H7 (cell line): ENCODE measurements at regions not wholly inside any gene's neighbourhood (a gene's known extent, or its start where the extent isn't known, plus 50 kb on each side); places are given as distances from the start of the nearest gene placed in this dataset.
"Not testable (repeated sequence)": the region's sequence is repeated elsewhere in the genome, so short reads cannot be mapped to it uniquely, and the experiment has no call there.

Experiments
- DNase-seq: peaks from one replicate; pipeline ENCODE4 v3.0.0; 2012
- H3K27me3 ChIP-seq: 2 replicates; pipeline ENCODE4 v1.6.0; 2011; ENCODE audit warnings: mild to moderate bottlenecking, low read length; ENCODE audit not compliant: control insufficient read depth, insufficient read depth
- H3K36me3 ChIP-seq: replicated peaks from 2 replicates; pipeline ENCODE4 v1.5.1; 2011; ENCODE audit warnings: low read length; ENCODE audit not compliant: control insufficient read depth, insufficient read depth
- H3K4me3 ChIP-seq: 2 replicates; pipeline ENCODE4 v1.5.1; 2011; ENCODE audit warnings: low read depth, mild to moderate bottlenecking, control low read depth, low read length, moderate library complexity; ENCODE audit not compliant: insufficient read depth

DNA sequence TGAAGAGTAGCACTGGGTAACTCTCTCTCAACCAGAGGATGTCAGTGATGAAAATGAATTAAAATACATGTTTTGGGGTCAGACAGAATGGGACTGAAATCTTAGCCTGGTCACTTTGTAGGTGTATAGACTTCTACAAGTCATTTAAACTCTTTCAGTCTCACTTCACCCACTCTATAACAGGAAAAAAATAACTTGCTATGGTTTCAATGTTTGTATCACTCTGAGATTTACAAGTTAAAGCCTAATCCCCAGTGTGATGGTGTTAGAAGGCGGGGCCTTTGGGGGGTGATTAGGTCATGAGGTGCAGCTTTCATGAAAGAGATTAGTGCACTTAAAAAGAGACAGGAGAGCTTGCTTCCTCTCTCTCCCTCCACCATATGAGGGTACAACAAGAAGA lies 134.8 kb downstream of the INHBA start:
- Histone ChIP-seq H3K27me3 (no peaks in the 10 kb centered on the region), H3K4me3 (no peak overlapping the region), H3K36me3 (no peaks in the 10 kb centered on the region)
- DNase-seq: no peak

DNA sequence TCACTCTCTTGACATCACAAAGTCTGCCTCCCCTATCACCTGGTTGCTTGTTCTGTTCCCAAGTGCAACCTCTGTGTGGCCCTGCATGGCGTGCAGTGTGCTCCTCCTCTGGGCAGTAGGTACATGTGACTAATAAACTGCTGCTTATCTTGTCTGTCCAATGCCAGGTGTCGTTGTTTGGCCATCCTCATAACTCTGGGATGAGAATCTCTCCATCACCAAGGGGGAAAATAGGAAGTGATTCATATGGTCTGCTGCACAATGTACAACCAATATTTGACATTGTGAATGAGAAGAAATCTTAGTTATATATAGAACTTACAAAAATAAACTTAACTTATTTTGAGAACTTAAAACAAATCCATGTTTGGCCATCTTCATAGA lies 135.2 kb downstream of the INHBA start:
- no peak overlapping the region for H3K4me3 ChIP-seq
- no peak for DNase-seq
- H3K36me3 ChIP-seq: no peaks in the 10 kb centered on the region
- H3K27me3 ChIP-seq: no peaks in the 10 kb centered on the region

GRCh38 chr7:41567031-41567730 lies 135.7 kb downstream of the INHBA start:
- no peak overlapping the region for H3K4me3 ChIP-seq
- DNase-seq: no peak
- H3K27me3 ChIP-seq: no peaks in the 10 kb centered on the region
- H3K36me3 ChIP-seq: no peaks in the 10 kb centered on the region

- DNase-seq: no peak
- Histone ChIP-seq H3K4me3 (no peak overlapping the region), H3K27me3 (no peaks in the 10 kb centered on the region), H3K36me3 (no peaks in the 10 kb centered on the region)
Measured at GRCh38 chr7:41566581-41566980, 136.3 kb downstream of the INHBA start.

GRCh38 chr7:41565655-41566054 lies 137.2 kb downstream of the INHBA start:
- H3K4me3 ChIP-seq: no peak overlapping the region
- no peaks in the 10 kb centered on the region for H3K36me3 ChIP-seq
- H3K27me3 ChIP-seq: no peaks in the 10 kb centered on the region
- DNase-seq: no peak

GRCh38 chr7:41559426-41559825 lies 143.5 kb downstream of the INHBA start:
- DNase-seq: no peak
- H3K27me3 ChIP-seq: no peaks in the 10 kb centered on the region
- H3K36me3 ChIP-seq: no peaks in the 10 kb centered on the region
- no peak overlapping the region for H3K4me3 ChIP-seq

GRCh38 chr7:41554481-41554880 lies 148.4 kb downstream of the INHBA start:
- Histone ChIP-seq H3K4me3 (no peak overlapping the region), H3K36me3 (no peaks in the 10 kb centered on the region), H3K27me3 (no peaks in the 10 kb centered on the region)
- no peak for DNase-seq

DNA sequence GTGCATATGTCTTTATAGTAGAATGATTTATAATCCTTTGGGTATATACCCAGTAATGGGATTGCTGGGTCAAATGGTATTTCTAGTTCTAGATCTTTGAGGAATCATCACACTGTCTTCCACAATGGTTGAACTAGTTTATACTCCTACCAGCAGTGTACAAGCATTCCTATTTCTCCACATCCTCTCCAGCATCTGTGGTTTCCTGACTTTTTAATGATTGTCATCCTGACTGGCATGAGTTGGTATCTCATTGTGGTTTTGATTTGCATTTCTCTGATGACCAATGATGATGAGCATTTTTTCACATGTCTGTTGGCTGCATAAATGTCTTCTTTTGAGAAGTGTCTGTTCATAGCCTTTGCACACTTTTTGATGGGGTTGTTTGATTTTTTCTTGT lies 152.8 kb downstream of the INHBA start:
- not testable (repeated sequence) for H3K27me3 ChIP-seq, H3K4me3 ChIP-seq

DNA sequence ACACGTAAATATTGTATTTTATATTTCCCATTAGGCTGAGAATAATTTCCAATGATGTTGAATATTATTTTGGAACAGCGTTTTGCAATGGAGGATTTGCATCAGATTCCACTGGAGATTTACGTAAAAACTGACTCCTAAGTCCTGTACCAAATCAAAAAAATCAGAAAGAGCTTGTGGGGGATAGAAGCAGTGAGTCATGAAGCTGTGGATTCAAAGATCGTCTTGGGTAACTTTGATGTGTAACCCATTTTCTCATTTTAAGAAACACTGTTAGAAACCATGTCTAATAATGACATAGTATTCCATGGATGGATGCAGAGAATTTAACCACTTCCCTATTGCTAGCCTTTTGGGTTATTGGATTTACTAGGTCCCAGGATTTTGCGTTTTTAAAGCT lies 158.6 kb downstream of the INHBA start:
- no peaks in the 10 kb centered on the region for H3K27me3 ChIP-seq
- H3K36me3 ChIP-seq: no peaks in the 10 kb centered on the region
- H3K4me3 ChIP-seq: no peak overlapping the region
- no peak for DNase-seq

More for the DNA sequence above, 152.8 kb downstream of the INHBA start:
- not testable (repeated sequence) for DNase-seq, H3K36me3 ChIP-seq

- DNase-seq: no peak
- H3K4me3 ChIP-seq: no peak overlapping the region
- H3K36me3 ChIP-seq: no peaks in the 10 kb centered on the region
- H3K27me3 ChIP-seq: no peaks in the 10 kb centered on the region
Measured at GRCh38 chr7:41540601-41541000, 162.3 kb downstream of the INHBA start.

DNA sequence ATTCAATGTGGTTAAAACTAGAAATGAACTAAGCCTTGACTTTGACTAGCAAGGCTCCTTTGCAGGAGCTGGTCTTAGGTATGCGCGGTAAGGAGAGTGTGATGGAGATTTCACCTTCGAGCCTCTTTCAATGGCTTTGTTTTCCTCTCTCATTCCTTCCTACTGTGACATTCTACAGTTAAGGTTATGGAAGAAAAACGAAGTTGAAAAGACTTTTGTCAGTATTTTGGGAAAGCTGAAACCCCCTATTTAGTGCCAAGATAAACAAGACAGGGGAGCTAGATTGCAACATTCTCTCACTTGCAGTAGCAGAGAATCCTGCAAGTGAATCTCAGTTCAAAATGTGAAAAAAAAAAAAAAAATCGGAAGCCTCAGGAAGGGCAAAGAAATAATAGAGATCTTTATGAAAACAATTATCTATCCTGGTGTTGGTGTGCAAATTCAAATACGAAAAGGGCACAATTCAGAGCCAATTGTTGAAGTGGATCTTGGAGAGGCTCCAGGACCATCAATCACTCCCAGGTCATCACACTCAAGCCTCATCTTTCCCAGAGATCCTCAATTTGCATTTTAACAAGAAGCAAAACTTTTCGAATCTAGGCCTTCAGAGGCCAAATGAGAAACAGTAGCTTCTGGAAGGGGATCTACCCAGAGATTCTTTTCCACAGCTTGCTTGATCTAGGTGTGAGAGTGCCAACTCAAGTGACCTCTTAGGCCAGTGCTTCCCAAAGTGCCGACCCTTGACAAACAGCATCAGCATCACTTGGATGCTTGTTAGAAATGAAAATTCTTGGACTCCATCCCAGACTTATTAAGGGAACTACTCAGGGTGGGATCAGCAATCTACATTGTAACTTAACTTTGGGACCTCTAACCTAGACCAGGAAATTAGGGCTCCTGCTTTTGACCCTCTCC lies 163.8 kb downstream of the INHBA start:
- no peaks in the 10 kb centered on the region for H3K36me3 ChIP-seq
- DNase-seq: peak; percentile 13

GRCh38 chr7:41536873-41537665 lies 165.8 kb downstream of the INHBA start:
- Histone ChIP-seq H3K36me3 (no peaks in the 10 kb centered on the region), H3K27me3 (no peaks in the 10 kb centered on the region), H3K4me3 (no peak overlapping the region)
- DNase-seq: no peak

More for the DNA sequence above, 163.8 kb downstream of the INHBA start:
- Histone ChIP-seq H3K27me3 (no peaks in the 10 kb centered on the region), H3K4me3 (no peak overlapping the region)

- DNase-seq: no peak
- Histone ChIP-seq H3K4me3 (no peak overlapping the region), H3K36me3 (no peaks in the 10 kb centered on the region), H3K27me3 (no peaks in the 10 kb centered on the region)
Measured at GRCh38 chr7:41536122-41536872, 166.6 kb downstream of the INHBA start.

- no peaks in the 10 kb centered on the region for H3K36me3 ChIP-seq
- no peaks in the 10 kb centered on the region for H3K27me3 ChIP-seq
- DNase-seq: no peak
- H3K4me3 ChIP-seq: no peak overlapping the region
Measured at GRCh38 chr7:41529831-41530230, 173.1 kb downstream of the INHBA start.
